ENCODE measurements at regions not wholly inside any gene's neighbourhood (a gene's known extent, or its start where the extent isn't known, plus 50 kb on each side); places are given as distances from the start of the nearest gene placed in this dataset.

GRCh38 chr1:221888218-221888617, 146.3 kb upstream of the DUSP10 start (continued):
- no peak for TF ChIP-seq ZNF148 (tag by site-specific recombination; IDR thresholded peaks at IDR 0.05; ENCODE audit: borderline replicate concordance)
- no peak for TF ChIP-seq ZNF433 (tag by site-specific recombination; IDR thresholded peaks at IDR 0.05; ENCODE audit: low read depth)
- TF ChIP-seq, protein P1, sequence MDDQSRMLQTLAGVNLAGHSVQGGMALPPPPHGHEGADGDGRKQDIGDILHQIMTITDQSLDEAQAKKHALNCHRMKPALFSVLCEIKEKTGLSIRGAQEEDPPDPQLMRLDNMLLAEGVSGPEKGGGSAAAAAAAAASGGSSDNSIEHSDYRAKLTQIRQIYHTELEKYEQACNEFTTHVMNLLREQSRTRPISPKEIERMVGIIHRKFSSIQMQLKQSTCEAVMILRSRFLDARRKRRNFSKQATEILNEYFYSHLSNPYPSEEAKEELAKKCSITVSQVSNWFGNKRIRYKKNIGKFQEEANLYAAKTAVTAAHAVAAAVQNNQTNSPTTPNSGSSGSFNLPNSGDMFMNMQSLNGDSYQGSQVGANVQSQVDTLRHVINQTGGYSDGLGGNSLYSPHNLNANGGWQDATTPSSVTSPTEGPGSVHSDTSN (CRISPR knock-in tag; IDR thresholded peaks at IDR 0.05): no peak
- no peak for TF ChIP-seq ZNF394 (tag by site-specific recombination; IDR thresholded peaks at IDR 0.05; ENCODE audit: borderline replicate concordance)
- TF ChIP-seq, protein P2, sequence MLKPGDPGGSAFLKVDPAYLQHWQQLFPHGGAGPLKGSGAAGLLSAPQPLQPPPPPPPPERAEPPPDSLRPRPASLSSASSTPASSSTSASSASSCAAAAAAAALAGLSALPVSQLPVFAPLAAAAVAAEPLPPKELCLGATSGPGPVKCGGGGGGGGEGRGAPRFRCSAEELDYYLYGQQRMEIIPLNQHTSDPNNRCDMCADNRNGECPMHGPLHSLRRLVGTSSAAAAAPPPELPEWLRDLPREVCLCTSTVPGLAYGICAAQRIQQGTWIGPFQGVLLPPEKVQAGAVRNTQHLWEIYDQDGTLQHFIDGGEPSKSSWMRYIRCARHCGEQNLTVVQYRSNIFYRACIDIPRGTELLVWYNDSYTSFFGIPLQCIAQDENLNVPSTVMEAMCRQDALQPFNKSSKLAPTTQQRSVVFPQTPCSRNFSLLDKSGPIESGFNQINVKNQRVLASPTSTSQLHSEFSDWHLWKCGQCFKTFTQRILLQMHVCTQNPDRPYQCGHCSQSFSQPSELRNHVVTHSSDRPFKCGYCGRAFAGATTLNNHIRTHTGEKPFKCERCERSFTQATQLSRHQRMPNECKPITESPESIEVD (tag by site-specific recombination; IDR thresholded peaks at IDR 0.05): no peak
- no peak for TF ChIP-seq ZNF423 (tag by site-specific recombination; IDR thresholded peaks at IDR 0.05)
- no peak for TF ChIP-seq ZNF660 (tag by site-specific recombination; IDR thresholded peaks at IDR 0.05)
- TF ChIP-seq GFI1B (tag by site-specific recombination; IDR thresholded peaks at IDR 0.05): no peak
- no peak for TF ChIP-seq ZEB2 (tag by site-specific recombination; IDR thresholded peaks at IDR 0.05)
- no peak for TF ChIP-seq OSR2 (tag by site-specific recombination; IDR thresholded peaks at IDR 0.05)

DNA sequence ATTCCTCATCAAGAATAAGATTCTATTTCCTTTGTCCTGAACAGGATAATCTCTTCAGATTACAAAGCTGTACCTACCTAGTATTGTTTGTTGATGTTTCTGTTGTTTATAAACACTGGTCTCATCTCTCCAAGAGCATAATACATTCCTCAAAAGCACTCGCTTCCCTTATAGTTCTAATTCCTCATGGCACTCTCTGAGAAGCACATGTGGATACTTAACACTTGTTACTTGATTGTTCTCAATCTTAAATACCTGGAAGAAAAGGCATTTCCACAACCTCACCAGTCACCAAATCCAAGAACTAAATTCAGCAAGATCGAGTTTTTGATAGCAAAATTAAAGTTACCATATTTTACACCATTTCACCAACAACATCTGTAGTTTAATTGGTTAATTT, 145.9 kb upstream of the DUSP10 start:
- CTCF ChIA-PET: interaction anchor here (0.9 to 2.2 kb wide), 2 partner anchors 20 to 146 kb away, joined by 5 to 7 read pairs; no protein-coding TSS in a partner anchor

GRCh38 chr1:221887415-221887746, 145.5 kb upstream of the DUSP10 start:
- CTCF ChIA-PET: interaction anchor here (0.6 to 2.2 kb wide), 4 partner anchors 10 to 178 kb away, joined by 3 to 7 read pairs (median 4); no protein-coding TSS in a partner anchor
- H3K4me3 ChIP-seq (ENCODE audit: low read depth, low read length): no peak overlapping the region
- POLR2A ChIA-PET: interaction anchor here (1.0 kb wide), 1 partner anchor 145 kb away, joined by 5 read pairs; the partner anchor contains the start of gene DUSP10
- no peak for TF ChIP-seq ZNF639 (tag by site-specific recombination; IDR thresholded peaks at IDR 0.05)
- TF ChIP-seq ZNF37A (tag by site-specific recombination; IDR thresholded peaks at IDR 0.05): no peak
- TF ChIP-seq, protein P3, sequence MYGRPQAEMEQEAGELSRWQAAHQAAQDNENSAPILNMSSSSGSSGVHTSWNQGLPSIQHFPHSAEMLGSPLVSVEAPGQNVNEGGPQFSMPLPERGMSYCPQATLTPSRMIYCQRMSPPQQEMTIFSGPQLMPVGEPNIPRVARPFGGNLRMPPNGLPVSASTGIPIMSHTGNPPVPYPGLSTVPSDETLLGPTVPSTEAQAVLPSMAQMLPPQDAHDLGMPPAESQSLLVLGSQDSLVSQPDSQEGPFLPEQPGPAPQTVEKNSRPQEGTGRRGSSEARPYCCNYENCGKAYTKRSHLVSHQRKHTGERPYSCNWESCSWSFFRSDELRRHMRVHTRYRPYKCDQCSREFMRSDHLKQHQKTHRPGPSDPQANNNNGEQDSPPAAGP (tag by site-specific recombination; IDR thresholded peaks at IDR 0.05): peak; percentile 6
- TF ChIP-seq, protein P4, sequence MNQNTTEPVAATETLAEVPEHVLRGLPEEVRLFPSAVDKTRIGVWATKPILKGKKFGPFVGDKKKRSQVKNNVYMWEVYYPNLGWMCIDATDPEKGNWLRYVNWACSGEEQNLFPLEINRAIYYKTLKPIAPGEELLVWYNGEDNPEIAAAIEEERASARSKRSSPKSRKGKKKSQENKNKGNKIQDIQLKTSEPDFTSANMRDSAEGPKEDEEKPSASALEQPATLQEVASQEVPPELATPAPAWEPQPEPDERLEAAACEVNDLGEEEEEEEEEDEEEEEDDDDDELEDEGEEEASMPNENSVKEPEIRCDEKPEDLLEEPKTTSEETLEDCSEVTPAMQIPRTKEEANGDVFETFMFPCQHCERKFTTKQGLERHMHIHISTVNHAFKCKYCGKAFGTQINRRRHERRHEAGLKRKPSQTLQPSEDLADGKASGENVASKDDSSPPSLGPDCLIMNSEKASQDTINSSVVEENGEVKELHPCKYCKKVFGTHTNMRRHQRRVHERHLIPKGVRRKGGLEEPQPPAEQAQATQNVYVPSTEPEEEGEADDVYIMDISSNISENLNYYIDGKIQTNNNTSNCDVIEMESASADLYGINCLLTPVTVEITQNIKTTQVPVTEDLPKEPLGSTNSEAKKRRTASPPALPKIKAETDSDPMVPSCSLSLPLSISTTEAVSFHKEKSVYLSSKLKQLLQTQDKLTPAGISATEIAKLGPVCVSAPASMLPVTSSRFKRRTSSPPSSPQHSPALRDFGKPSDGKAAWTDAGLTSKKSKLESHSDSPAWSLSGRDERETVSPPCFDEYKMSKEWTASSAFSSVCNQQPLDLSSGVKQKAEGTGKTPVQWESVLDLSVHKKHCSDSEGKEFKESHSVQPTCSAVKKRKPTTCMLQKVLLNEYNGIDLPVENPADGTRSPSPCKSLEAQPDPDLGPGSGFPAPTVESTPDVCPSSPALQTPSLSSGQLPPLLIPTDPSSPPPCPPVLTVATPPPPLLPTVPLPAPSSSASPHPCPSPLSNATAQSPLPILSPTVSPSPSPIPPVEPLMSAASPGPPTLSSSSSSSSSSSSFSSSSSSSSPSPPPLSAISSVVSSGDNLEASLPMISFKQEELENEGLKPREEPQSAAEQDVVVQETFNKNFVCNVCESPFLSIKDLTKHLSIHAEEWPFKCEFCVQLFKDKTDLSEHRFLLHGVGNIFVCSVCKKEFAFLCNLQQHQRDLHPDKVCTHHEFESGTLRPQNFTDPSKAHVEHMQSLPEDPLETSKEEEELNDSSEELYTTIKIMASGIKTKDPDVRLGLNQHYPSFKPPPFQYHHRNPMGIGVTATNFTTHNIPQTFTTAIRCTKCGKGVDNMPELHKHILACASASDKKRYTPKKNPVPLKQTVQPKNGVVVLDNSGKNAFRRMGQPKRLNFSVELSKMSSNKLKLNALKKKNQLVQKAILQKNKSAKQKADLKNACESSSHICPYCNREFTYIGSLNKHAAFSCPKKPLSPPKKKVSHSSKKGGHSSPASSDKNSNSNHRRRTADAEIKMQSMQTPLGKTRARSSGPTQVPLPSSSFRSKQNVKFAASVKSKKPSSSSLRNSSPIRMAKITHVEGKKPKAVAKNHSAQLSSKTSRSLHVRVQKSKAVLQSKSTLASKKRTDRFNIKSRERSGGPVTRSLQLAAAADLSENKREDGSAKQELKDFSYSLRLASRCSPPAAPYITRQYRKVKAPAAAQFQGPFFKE (tag by site-specific recombination; IDR thresholded peaks at IDR 0.05; ENCODE audit: borderline replicate concordance): no peak
- no peak for TF ChIP-seq ZNF768 (tag by site-specific recombination; IDR thresholded peaks at IDR 0.05)
- TF ChIP-seq ZNF169 (tag by site-specific recombination; IDR thresholded peaks at IDR 0.05): no peak
- TF ChIP-seq SCRT2 (tag by site-specific recombination; IDR thresholded peaks at IDR 0.05): peak; percentile 46; the same call in 1 of the 2 replicates
- TF ChIP-seq ZNF561 (tag by site-specific recombination; IDR thresholded peaks at IDR 0.05; ENCODE audit: borderline replicate concordance): peak; percentile 55; the same call in 1 of the 2 replicates

More for the DNA sequence above, 145.9 kb upstream of the DUSP10 start:
- no peaks in the 10 kb centered on the region for H3K36me3 ChIP-seq (ENCODE audit: control insufficient read depth in 2 of 2, insufficient read depth in 1 of 2, low read length in 2 of 2)
- peak overlapping the region; percentile 18 for H3K27ac ChIP-seq (ENCODE audit: extremely low read depth, low read depth, low read length)
- POLR2A ChIA-PET: interaction anchor here (1.0 kb wide), 1 partner anchor 146 kb away, joined by 5 read pairs; the partner anchor contains the start of gene DUSP10
- H3K4me3 ChIP-seq (ENCODE audit: low read depth, low read length): no peak overlapping the region
- H3K9me3 ChIP-seq (ENCODE audit: control insufficient read depth, insufficient read depth, low read depth, low read length): no peaks in the 10 kb centered on the region
- H3K4me1 ChIP-seq (ENCODE audit: control insufficient read depth, insufficient read depth, low read length): peaks cover 5% of the 10 kb centered on the region
- no peak for TF ChIP-seq ZNF555 (tag by site-specific recombination; conservative IDR thresholded peaks at IDR 0.05)
- TF ChIP-seq GLI4 (tag by site-specific recombination; IDR thresholded peaks at IDR 0.05): no peak
- no peak for TF ChIP-seq MYNN (tag by site-specific recombination; IDR thresholded peaks at IDR 0.05; ENCODE audit: borderline replicate concordance)

More at GRCh38 chr1:221887415-221887746, 145.5 kb upstream of the DUSP10 start:
- no peaks in the 10 kb centered on the region for H3K9me3 ChIP-seq (ENCODE audit: control insufficient read depth, insufficient read depth, low read depth, low read length)
- H3K36me3 ChIP-seq (ENCODE audit: control insufficient read depth in 2 of 2, insufficient read depth in 1 of 2, low read length in 2 of 2): no peaks in the 10 kb centered on the region
- H3K27ac ChIP-seq (ENCODE audit: extremely low read depth, low read depth, low read length): peak overlapping the region; percentile 18
- H3K4me1 ChIP-seq (ENCODE audit: control insufficient read depth, insufficient read depth, low read length): peaks cover 5% of the 10 kb centered on the region

Data from HEK293 (cell line).